Cardiac muscle cell (in vitro differentiated cells and primary cell): ENCODE measurements at regions not wholly inside any gene's neighbourhood (a gene's known extent, or its start where the extent isn't known, plus 50 kb on each side); places are given as distances from the start of the nearest gene placed in this dataset.

Experiments used
- DNase-seq, 2 donors: peaks; one replicate each; pipeline versions ENCODE4 v3.0.0 to v3.0.0-alpha.2; 2010 to 2017; ENCODE audit warnings: low read depth in 1 of 2, low spot score in 1 of 2
- H3K27ac ChIP-seq: fragments of 200-600 bp; sonication (generic); 2 replicates; pipeline ENCODE4 v1.5.1; 2016
- H3K27me3 ChIP-seq: fragments of 200-600 bp; sonication (generic); 2 replicates; pipeline ENCODE4 v1.6.0; 2016; ENCODE audit warnings: control low read depth
- H3K36me3 ChIP-seq: fragments of 200-600 bp; sonication (generic); 2 replicates; pipeline ENCODE4 v1.5.1; 2016; ENCODE audit warnings: control low read depth
- H3K4me1 ChIP-seq: fragments of 200-600 bp; sonication (generic); 2 replicates; pipeline ENCODE4 v1.8.1; 2017; ENCODE audit warnings: low read depth, mild to moderate bottlenecking, mixed run types
- H3K4me3 ChIP-seq: fragments of 200-600 bp; sonication (generic); 2 replicates; pipeline ENCODE4 v1.5.1; 2016; ENCODE audit warnings: mild to moderate bottlenecking
- H3K9me3 ChIP-seq: fragments of 200-600 bp; sonication (generic); 2 replicates; pipeline ENCODE4 v1.5.1; 2017; ENCODE audit warnings: low read depth, mild to moderate bottlenecking, control low read depth
- TF ChIP-seq, protein P1 (sequence below): IDR thresholded peaks from 2 replicates; pipeline ENCODE4 v1.5.1; 2012; ENCODE audit warnings: low read depth, mild to moderate bottlenecking, low read length

GRCh38 chr3:166187237-166187636, 350.0 kb upstream of the BCHE start:
- H3K4me1 ChIP-seq, result no peaks in the 10 kb centered on the region
- H3K36me3 ChIP-seq, result no peaks in the 10 kb centered on the region
- TF ChIP-seq, protein P1, sequence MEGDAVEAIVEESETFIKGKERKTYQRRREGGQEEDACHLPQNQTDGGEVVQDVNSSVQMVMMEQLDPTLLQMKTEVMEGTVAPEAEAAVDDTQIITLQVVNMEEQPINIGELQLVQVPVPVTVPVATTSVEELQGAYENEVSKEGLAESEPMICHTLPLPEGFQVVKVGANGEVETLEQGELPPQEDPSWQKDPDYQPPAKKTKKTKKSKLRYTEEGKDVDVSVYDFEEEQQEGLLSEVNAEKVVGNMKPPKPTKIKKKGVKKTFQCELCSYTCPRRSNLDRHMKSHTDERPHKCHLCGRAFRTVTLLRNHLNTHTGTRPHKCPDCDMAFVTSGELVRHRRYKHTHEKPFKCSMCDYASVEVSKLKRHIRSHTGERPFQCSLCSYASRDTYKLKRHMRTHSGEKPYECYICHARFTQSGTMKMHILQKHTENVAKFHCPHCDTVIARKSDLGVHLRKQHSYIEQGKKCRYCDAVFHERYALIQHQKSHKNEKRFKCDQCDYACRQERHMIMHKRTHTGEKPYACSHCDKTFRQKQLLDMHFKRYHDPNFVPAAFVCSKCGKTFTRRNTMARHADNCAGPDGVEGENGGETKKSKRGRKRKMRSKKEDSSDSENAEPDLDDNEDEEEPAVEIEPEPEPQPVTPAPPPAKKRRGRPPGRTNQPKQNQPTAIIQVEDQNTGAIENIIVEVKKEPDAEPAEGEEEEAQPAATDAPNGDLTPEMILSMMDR, result no peak
- no peak overlapping the region for H3K27ac ChIP-seq
- DNase-seq, result no peak
- no peak overlapping the region for H3K4me3 ChIP-seq
- H3K9me3 ChIP-seq, result no peaks in the 10 kb centered on the region
- H3K27me3 ChIP-seq, result no peaks in the 10 kb centered on the region

DNA sequence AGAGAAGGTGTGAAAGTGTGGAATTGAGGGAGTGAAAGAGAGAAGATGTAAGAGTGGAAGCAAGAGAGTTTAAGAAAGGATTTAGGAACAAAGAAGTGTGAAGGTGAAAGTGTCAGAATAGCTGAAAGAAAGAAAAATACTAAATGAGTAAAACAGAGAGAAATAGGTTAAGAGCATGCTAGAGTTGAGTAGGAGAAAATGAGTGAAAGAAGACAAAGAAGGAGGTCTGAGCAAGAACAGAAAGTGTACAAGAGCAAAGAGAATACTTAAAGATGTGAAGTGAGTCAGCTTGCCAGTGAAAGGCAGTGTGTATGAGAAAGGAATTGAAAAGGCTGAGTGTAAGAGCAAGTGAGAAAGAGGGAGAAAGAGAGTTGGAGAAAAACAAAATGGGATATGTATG, 348.8 kb upstream of the BCHE start:
- H3K4me1 ChIP-seq, result no peaks in the 10 kb centered on the region
- no peaks in the 10 kb centered on the region for H3K9me3 ChIP-seq
- no peak overlapping the region for H3K4me3 ChIP-seq
- TF ChIP-seq, protein P1, result no peak
- no peak overlapping the region for H3K27ac ChIP-seq
- no peaks in the 10 kb centered on the region for H3K27me3 ChIP-seq
- no peaks in the 10 kb centered on the region for H3K36me3 ChIP-seq
- DNase-seq, result no peak

DNA sequence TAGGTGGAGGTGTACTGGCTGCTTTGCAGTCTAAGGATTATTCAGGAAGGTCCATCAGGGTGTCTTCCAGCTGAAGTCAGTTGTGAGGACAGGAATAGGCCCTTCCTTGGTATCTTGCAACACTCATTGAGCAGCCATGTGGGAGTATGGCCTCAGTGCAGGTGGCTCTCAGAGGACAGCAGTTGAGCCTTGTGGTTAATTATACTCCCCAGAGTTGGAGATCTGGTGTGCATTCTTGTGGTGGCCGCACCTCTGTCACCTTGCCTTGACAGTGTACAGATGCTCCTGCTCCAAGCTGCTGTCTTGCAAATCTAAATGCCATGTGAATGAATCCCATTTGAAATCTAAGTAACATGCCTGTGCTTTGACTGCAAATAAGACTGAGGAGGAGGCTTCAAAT, 339.9 kb upstream of the BCHE start:
- TF ChIP-seq, protein P1, result no peak
- H3K36me3 ChIP-seq, result no peaks in the 10 kb centered on the region
- H3K4me3 ChIP-seq, result no peak overlapping the region
- H3K27ac ChIP-seq, result no peak overlapping the region
- H3K9me3 ChIP-seq, result no peaks in the 10 kb centered on the region
- no peaks in the 10 kb centered on the region for H3K4me1 ChIP-seq
- H3K27me3 ChIP-seq, result no peaks in the 10 kb centered on the region
- no peak for DNase-seq

GRCh38 chr3:166171695-166172094, 334.5 kb upstream of the BCHE start:
- TF ChIP-seq, protein P1, result no peak
- H3K4me1 ChIP-seq, result no peaks in the 10 kb centered on the region
- H3K27me3 ChIP-seq, result no peaks in the 10 kb centered on the region
- no peak for DNase-seq
- H3K9me3 ChIP-seq, result no peaks in the 10 kb centered on the region
- H3K36me3 ChIP-seq, result no peaks in the 10 kb centered on the region
- no peak overlapping the region for H3K27ac ChIP-seq
- H3K4me3 ChIP-seq, result no peak overlapping the region

DNA sequence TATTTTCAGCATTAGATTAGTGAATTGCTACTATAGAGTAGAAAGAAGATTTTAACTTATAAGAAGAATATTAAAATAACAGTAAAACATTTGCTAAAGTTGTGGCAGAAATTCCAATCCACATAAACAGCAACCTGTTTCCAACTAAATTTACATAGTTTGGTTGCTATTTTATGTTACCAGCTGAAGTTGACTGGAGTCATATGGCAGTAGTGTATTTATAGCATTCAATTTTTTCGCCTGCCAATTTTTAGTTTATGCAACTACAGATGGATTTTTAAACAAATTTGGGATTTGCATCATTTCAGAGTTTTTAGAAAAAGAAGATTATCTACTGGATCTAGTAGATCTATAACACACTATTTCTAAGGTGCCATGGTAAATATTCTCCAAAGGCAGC, 332.5 kb upstream of the BCHE start:
- no peaks in the 10 kb centered on the region for H3K4me1 ChIP-seq
- H3K4me3 ChIP-seq, result no peak overlapping the region
- H3K27me3 ChIP-seq, result no peaks in the 10 kb centered on the region
- DNase-seq, result no peak
- no peaks in the 10 kb centered on the region for H3K9me3 ChIP-seq
- no peak overlapping the region for H3K27ac ChIP-seq
- TF ChIP-seq, protein P1, result no peak
- H3K36me3 ChIP-seq, result no peaks in the 10 kb centered on the region

- no peaks in the 10 kb centered on the region for H3K4me1 ChIP-seq
Observed at GRCh38 chr3:166127969-166128368, 290.7 kb upstream of the BCHE start.

More at GRCh38 chr3:166127969-166128368, 290.7 kb upstream of the BCHE start:
- H3K4me3 ChIP-seq, result no peak overlapping the region
- DNase-seq, result no peak
- TF ChIP-seq, protein P1, result no peak
- H3K27me3 ChIP-seq, result no peaks in the 10 kb centered on the region
- H3K36me3 ChIP-seq, result no peaks in the 10 kb centered on the region
- no peak overlapping the region for H3K27ac ChIP-seq
- H3K9me3 ChIP-seq, result no peaks in the 10 kb centered on the region
